Hepatocyte (in vitro differentiated cells): ENCODE measurements at regions not wholly inside any gene's neighbourhood (a gene's known extent, or its start where the extent isn't known, plus 50 kb on each side); places are given as distances from the start of the nearest gene placed in this dataset.

Experiments used
- CTCF ChIP-seq: fragments of 200-600 bp; sonication (generic); IDR thresholded peaks from 2 replicates; pipeline ENCODE4 v1.5.1; 2016; ENCODE audit warnings: antibody characterized with exemption, mild to moderate bottlenecking; ENCODE audit not compliant: poor library complexity
- EZH2 ChIP-seq: fragments of 200-600 bp; sonication (generic); IDR thresholded peaks from 2 replicates; pipeline ENCODE4 v1.6.1; 2016; ENCODE audit warnings: antibody characterized with exemption, mild to moderate bottlenecking, borderline replicate concordance
- EZH2phosphoT487 ChIP-seq: fragments of 200-600 bp; sonication (generic); IDR thresholded peaks from one replicate; pipeline ENCODE4 v1.6.1; 2018; ENCODE audit warnings: antibody characterized with exemption, mild to moderate bottlenecking, low read depth, moderate library complexity; ENCODE audit not compliant: unreplicated experiment, severe bottlenecking

- TF ChIP-seq CTCF (no peak), EZH2phosphoT487 (no peak), EZH2 (no peak)
Observed at GRCh38 chr17:34730816-34731215, 151.4 kb downstream of the TMEM132E start.
